SJSA1 (cell line): ENCODE measurements at regions not wholly inside any gene's neighbourhood (a gene's known extent, or its start where the extent isn't known, plus 50 kb on each side); places are given as distances from the start of the nearest gene placed in this dataset.
A peak's percentile ranks its signal among the peaks of the same experiment; 100 is the strongest.

ENCODE experiments used
- DNase-seq, 2 experiments: peaks; one replicate each; pipeline ENCODE4 v3.0.0-alpha.2; 2015 to 2020; ENCODE audit warnings: low spot score in 2 of 2, low read depth in 1 of 2
- H3K27ac ChIP-seq: fragments of 250-450 bp; sonication (Bioruptor Pico); 2 replicates; pipeline ENCODE4 v1.5.1; 2020; ENCODE audit warnings: mild to moderate bottlenecking, moderate library complexity
- H3K27me3 ChIP-seq: fragments of 250-450 bp; sonication (Bioruptor Pico); replicated peaks from 2 replicates; pipeline ENCODE4 v1.5.1; 2020; ENCODE audit warnings: mild to moderate bottlenecking, moderate library complexity
- H3K36me3 ChIP-seq: fragments of 250-450 bp; sonication (Bioruptor Pico); 2 replicates; pipeline ENCODE4 v1.5.1; 2020; ENCODE audit warnings: mild to moderate bottlenecking
- H3K4me1 ChIP-seq: fragments of 250-450 bp; sonication (Bioruptor Pico); replicated peaks from 2 replicates; pipeline ENCODE4 v1.6.1; 2021; ENCODE audit warnings: mild to moderate bottlenecking
- H3K4me3 ChIP-seq: fragments of 250-450 bp; sonication (Bioruptor Pico); 2 replicates; pipeline ENCODE4 v1.5.1; 2020; ENCODE audit warnings: mild to moderate bottlenecking
- H3K9me3 ChIP-seq: fragments of 250-450 bp; sonication (Bioruptor Pico); replicated peaks from 2 replicates; pipeline ENCODE4 v1.5.1; 2020; ENCODE audit warnings: mild to moderate bottlenecking

- H3K27me3 ChIP-seq = no peaks in the 10 kb centered on the region
- H3K9me3 ChIP-seq = no peaks in the 10 kb centered on the region
- no peaks in the 10 kb centered on the region for H3K36me3 ChIP-seq
- peaks cover 16% of the 10 kb centered on the region for H3K4me1 ChIP-seq
- H3K27ac ChIP-seq = peak overlapping the region; percentile 28
- peak in 1 of 2 experiments; percentile 47 for DNase-seq
- H3K4me3 ChIP-seq = no peak overlapping the region
These were observed 63.7 kb downstream of the SPCS3 start for GRCh38 chr4:176383273-176384077.

GRCh38 chr4:176385601-176386000 lies 65.8 kb downstream of the SPCS3 start:
- no peak overlapping the region for H3K4me3 ChIP-seq
- no peak overlapping the region for H3K27ac ChIP-seq
- no peaks in the 10 kb centered on the region for H3K9me3 ChIP-seq
- no peaks in the 10 kb centered on the region for H3K27me3 ChIP-seq
- H3K36me3 ChIP-seq = no peaks in the 10 kb centered on the region
- peaks cover 16% of the 10 kb centered on the region for H3K4me1 ChIP-seq
- no peak for DNase-seq

GRCh38 chr4:176387571-176387970 lies 67.8 kb downstream of the SPCS3 start:
- Histone ChIP-seq H3K36me3 (no peaks in the 10 kb centered on the region), H3K27ac (no peak overlapping the region), H3K27me3 (no peaks in the 10 kb centered on the region), H3K4me1 (peaks cover 16% of the 10 kb centered on the region), H3K4me3 (no peak overlapping the region), H3K9me3 (no peaks in the 10 kb centered on the region)
- DNase-seq = peak in 1 of 2 experiments; percentile 9

GRCh38 chr4:176393306-176394013 lies 73.7 kb downstream of the SPCS3 start:
- H3K9me3 ChIP-seq = no peaks in the 10 kb centered on the region
- H3K27me3 ChIP-seq = no peaks in the 10 kb centered on the region
- H3K4me3 ChIP-seq = no peak overlapping the region
- no peak overlapping the region for H3K27ac ChIP-seq
- H3K4me1 ChIP-seq = peaks cover 4% of the 10 kb centered on the region; the same call in 1 of the 2 replicates
- no peaks in the 10 kb centered on the region for H3K36me3 ChIP-seq
- peak in 1 of 2 experiments; percentile 32 for DNase-seq

GRCh38 chr4:176400816-176401461 lies 81.2 kb downstream of the SPCS3 start:
- H3K27ac ChIP-seq = peak overlapping the region; percentile 71
- peak in 1 of 2 experiments; percentile 64 for DNase-seq
- no peaks in the 10 kb centered on the region for H3K27me3 ChIP-seq
- peaks cover 24% of the 10 kb centered on the region for H3K4me1 ChIP-seq
- H3K4me3 ChIP-seq = no peak overlapping the region
- no peaks in the 10 kb centered on the region for H3K36me3 ChIP-seq
- H3K9me3 ChIP-seq = no peaks in the 10 kb centered on the region

- Histone ChIP-seq H3K36me3 (no peaks in the 10 kb centered on the region), H3K9me3 (no peaks in the 10 kb centered on the region), H3K4me1 (peaks cover 27% of the 10 kb centered on the region), H3K4me3 (no peak overlapping the region), H3K27ac (0 out of 2 replicates have a peak overlapping the region, but pooled peaks have one; percentile 4), H3K27me3 (no peaks in the 10 kb centered on the region)
- DNase-seq = peak in 1 of 2 experiments; percentile 16
These were observed 84.9 kb downstream of the SPCS3 start for GRCh38 chr4:176404621-176405020.

- Histone ChIP-seq H3K4me1 (peaks cover 20% of the 10 kb centered on the region), H3K36me3 (no peaks in the 10 kb centered on the region), H3K9me3 (no peaks in the 10 kb centered on the region), H3K27ac (no peak overlapping the region), H3K4me3 (no peak overlapping the region), H3K27me3 (no peaks in the 10 kb centered on the region)
- no peak for DNase-seq
These were observed 86.5 kb downstream of the SPCS3 start for GRCh38 chr4:176406297-176406696.

- Histone ChIP-seq H3K27ac (no peak overlapping the region), H3K9me3 (no peaks in the 10 kb centered on the region), H3K4me3 (no peak overlapping the region), H3K4me1 (peaks cover 16% of the 10 kb centered on the region), H3K36me3 (no peaks in the 10 kb centered on the region), H3K27me3 (no peaks in the 10 kb centered on the region)
- no peak for DNase-seq
These were observed 87.0 kb downstream of the SPCS3 start for GRCh38 chr4:176406736-176407135.

- Histone ChIP-seq H3K27me3 (no peaks in the 10 kb centered on the region), H3K27ac (no peak overlapping the region), H3K9me3 (no peaks in the 10 kb centered on the region), H3K36me3 (no peaks in the 10 kb centered on the region), H3K4me3 (no peak overlapping the region), H3K4me1 (peaks cover 9% of the 10 kb centered on the region)
- DNase-seq = peak in 1 of 2 experiments; percentile 59
These were observed 89.9 kb downstream of the SPCS3 start for GRCh38 chr4:176409627-176410026.

GRCh38 chr4:176413171-176413570 lies 93.4 kb downstream of the SPCS3 start:
- Histone ChIP-seq H3K4me1 (peaks cover 7% of the 10 kb centered on the region; the same call in 1 of the 2 replicates), H3K27ac (no peak overlapping the region), H3K4me3 (no peak overlapping the region), H3K27me3 (no peaks in the 10 kb centered on the region), H3K9me3 (no peaks in the 10 kb centered on the region), H3K36me3 (no peaks in the 10 kb centered on the region)
- no peak for DNase-seq

GRCh38 chr4:176422001-176422400 lies 102.2 kb downstream of the SPCS3 start:
- Histone ChIP-seq H3K9me3 (no peaks in the 10 kb centered on the region), H3K4me1 (no peaks in the 10 kb centered on the region), H3K36me3 (no peaks in the 10 kb centered on the region), H3K27ac (no peak overlapping the region), H3K4me3 (no peak overlapping the region), H3K27me3 (no peaks in the 10 kb centered on the region)
- DNase-seq = no peak

GRCh38 chr4:176422511-176422910 lies 102.7 kb downstream of the SPCS3 start:
- Histone ChIP-seq H3K9me3 (no peaks in the 10 kb centered on the region), H3K27ac (no peak overlapping the region), H3K4me1 (no peaks in the 10 kb centered on the region), H3K36me3 (no peaks in the 10 kb centered on the region), H3K27me3 (no peaks in the 10 kb centered on the region), H3K4me3 (no peak overlapping the region)
- DNase-seq = no peak

- H3K27me3 ChIP-seq = no peaks in the 10 kb centered on the region
- no peaks in the 10 kb centered on the region for H3K36me3 ChIP-seq
- no peaks in the 10 kb centered on the region for H3K4me1 ChIP-seq
- no peaks in the 10 kb centered on the region for H3K9me3 ChIP-seq
- no peak for DNase-seq
- no peak overlapping the region for H3K27ac ChIP-seq
- H3K4me3 ChIP-seq = no peak overlapping the region
These were observed 105.3 kb downstream of the SPCS3 start for GRCh38 chr4:176425035-176425434.
